DND-41 (cell line): ENCODE measurements at regions not wholly inside any gene's neighbourhood (a gene's known extent, or its start where the extent isn't known, plus 50 kb on each side); places are given as distances from the start of the nearest gene placed in this dataset.

ENCODE experiments used
- ATAC-seq: fragments of 200-7000 bp; cut with Tn5 transposase; 3 replicates; pipeline ENCODE4 v1.9.1; 2021; ENCODE audit warnings: low read depth; ENCODE audit not compliant: insufficient read depth
- DNase-seq: peaks from one replicate; pipeline ENCODE4 v3.0.0-alpha.2; 2020
- H2AFZ ChIP-seq: 2 replicates; pipeline ENCODE4 v1.6.0; 2012; ENCODE audit warnings: low read depth, low read length
- H3K27ac ChIP-seq: 2 replicates; pipeline ENCODE4 v1.5.1; 2012; ENCODE audit warnings: low read length, inconsistent platforms
- H3K27me3 ChIP-seq: fragments of 200-600 bp; sonication (generic); 2 replicates; pipeline ENCODE4 v1.6.0; 2012; ENCODE audit warnings: low read length, mild to moderate bottlenecking, inconsistent platforms; ENCODE audit not compliant: insufficient read depth, poor library complexity
- H3K36me3 ChIP-seq: 2 replicates; pipeline ENCODE4 v1.5.1; 2012; ENCODE audit warnings: low read length, inconsistent platforms; ENCODE audit not compliant: insufficient read depth
- H3K4me1 ChIP-seq: 2 replicates; pipeline ENCODE4 v1.5.1; 2012; ENCODE audit warnings: mild to moderate bottlenecking, low read length; ENCODE audit not compliant: insufficient read depth
- H3K4me2 ChIP-seq: 2 replicates; pipeline ENCODE4 v1.6.0; 2012; ENCODE audit warnings: mild to moderate bottlenecking, moderate library complexity, low read length, inconsistent platforms; ENCODE audit not compliant: insufficient read depth
- H3K4me3 ChIP-seq, 2 experiments: fragments of 200-600 bp in 1 of 2; shearing (Covaris generic) in 1 of 2; 2 replicates each; pipeline ENCODE4 v1.5.1; 2012 to 2016; ENCODE audit warnings: inconsistent platforms in 2 of 2, low read length in 2 of 2, mild to moderate bottlenecking in 2 of 2, low read depth in 1 of 2, moderate library complexity in 1 of 2
- H3K79me2 ChIP-seq: 2 replicates; pipeline ENCODE4 v1.6.0; 2012; ENCODE audit warnings: low read length, inconsistent platforms; ENCODE audit not compliant: insufficient read depth
- H3K9ac ChIP-seq: 2 replicates; pipeline ENCODE4 v1.6.0; 2012; ENCODE audit warnings: low read depth, mild to moderate bottlenecking, inconsistent platforms, low read length, moderate library complexity
- H3K9me3 ChIP-seq: 2 replicates; pipeline ENCODE4 v1.5.1; 2012; ENCODE audit warnings: low read length, moderate library complexity, mild to moderate bottlenecking, inconsistent platforms; ENCODE audit not compliant: insufficient read depth, severe bottlenecking
- H4K20me1 ChIP-seq: 2 replicates; pipeline ENCODE4 v1.6.0; 2012; ENCODE audit warnings: low read length; ENCODE audit not compliant: insufficient read depth
- EZH2 ChIP-seq: IDR thresholded peaks from 3 replicates; pipeline ENCODE4 v1.6.1; 2012; ENCODE audit warnings: borderline replicate concordance, low read depth, mild to moderate bottlenecking, moderate library complexity, low read length, inconsistent platforms; ENCODE audit not compliant: severe bottlenecking
- TF ChIP-seq, protein P1 (sequence below): IDR thresholded peaks from 2 replicates; pipeline ENCODE4 v1.5.1; 2012; ENCODE audit warnings: borderline replicate concordance, low read length, moderate library complexity, mild to moderate bottlenecking; ENCODE audit not compliant: poor library complexity, severe bottlenecking; ENCODE audit errors: extremely low read depth

DNA sequence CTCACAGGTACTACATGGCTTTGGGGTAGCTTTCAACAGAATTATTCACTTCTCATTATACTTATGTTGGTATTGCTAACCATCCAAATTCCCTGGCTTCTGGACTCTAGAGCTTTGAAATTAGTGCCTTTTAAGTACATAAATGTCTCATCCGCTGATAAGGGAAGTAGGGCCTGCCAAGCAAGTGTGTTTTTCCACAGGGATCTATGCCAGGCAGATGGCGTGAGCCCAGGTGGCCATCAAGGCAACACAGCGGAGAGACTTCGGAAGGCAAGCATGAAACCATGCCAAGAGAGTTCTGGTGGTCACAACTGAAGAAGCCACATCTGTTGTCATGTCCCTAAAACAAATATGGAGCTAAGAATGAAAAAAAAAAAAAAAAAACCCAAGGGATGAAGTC lies 503.1 kb upstream of the LCORL start:
- Histone ChIP-seq H3K27ac (no peak overlapping the region), H3K4me1 (no peaks in the 10 kb centered on the region), H2AFZ (no peak overlapping the region), H3K4me3 (no peak overlapping the region), H3K9ac (no peak overlapping the region), H4K20me1 (no peaks in the 10 kb centered on the region), H3K9me3 (no peaks in the 10 kb centered on the region), H3K4me2 (no peak overlapping the region), H3K27me3 (no peaks in the 10 kb centered on the region), H3K36me3 (no peaks in the 10 kb centered on the region), H3K79me2 (no peaks in the 10 kb centered on the region)
- DNase-seq: no peak
- ATAC-seq: no peak
- TF ChIP-seq, protein P1, sequence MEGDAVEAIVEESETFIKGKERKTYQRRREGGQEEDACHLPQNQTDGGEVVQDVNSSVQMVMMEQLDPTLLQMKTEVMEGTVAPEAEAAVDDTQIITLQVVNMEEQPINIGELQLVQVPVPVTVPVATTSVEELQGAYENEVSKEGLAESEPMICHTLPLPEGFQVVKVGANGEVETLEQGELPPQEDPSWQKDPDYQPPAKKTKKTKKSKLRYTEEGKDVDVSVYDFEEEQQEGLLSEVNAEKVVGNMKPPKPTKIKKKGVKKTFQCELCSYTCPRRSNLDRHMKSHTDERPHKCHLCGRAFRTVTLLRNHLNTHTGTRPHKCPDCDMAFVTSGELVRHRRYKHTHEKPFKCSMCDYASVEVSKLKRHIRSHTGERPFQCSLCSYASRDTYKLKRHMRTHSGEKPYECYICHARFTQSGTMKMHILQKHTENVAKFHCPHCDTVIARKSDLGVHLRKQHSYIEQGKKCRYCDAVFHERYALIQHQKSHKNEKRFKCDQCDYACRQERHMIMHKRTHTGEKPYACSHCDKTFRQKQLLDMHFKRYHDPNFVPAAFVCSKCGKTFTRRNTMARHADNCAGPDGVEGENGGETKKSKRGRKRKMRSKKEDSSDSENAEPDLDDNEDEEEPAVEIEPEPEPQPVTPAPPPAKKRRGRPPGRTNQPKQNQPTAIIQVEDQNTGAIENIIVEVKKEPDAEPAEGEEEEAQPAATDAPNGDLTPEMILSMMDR: no peak
- no peak for TF ChIP-seq EZH2

DNA sequence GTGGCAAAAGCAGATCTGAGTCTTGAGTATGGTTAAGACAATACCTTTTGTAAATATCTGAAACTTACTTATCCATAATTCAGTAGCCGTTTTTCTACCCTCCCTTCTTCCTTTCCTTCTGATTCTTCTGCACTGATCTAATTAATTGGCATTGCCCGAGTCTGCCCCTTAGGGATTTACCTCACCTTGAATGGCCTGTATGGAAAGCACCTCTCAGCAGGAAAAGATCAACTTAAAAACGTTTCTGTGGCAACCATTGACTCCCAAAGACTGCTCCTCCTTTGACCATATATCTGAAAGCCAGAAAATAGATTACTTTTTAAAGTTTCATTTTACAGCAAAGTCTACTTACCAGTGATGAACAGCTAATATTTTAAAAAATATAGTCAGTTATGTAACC lies 496.5 kb upstream of the LCORL start:
- Histone ChIP-seq H3K4me3 (no peak overlapping the region), H4K20me1 (no peaks in the 10 kb centered on the region), H3K9me3 (no peaks in the 10 kb centered on the region), H3K27ac (no peak overlapping the region), H3K4me1 (no peaks in the 10 kb centered on the region), H2AFZ (no peak overlapping the region), H3K9ac (no peak overlapping the region), H3K4me2 (no peak overlapping the region), H3K27me3 (no peaks in the 10 kb centered on the region), H3K36me3 (no peaks in the 10 kb centered on the region), H3K79me2 (no peaks in the 10 kb centered on the region)
- TF ChIP-seq, protein P1: no peak
- no peak for TF ChIP-seq EZH2
- ATAC-seq (no peak), DNase-seq (no peak)

DNA sequence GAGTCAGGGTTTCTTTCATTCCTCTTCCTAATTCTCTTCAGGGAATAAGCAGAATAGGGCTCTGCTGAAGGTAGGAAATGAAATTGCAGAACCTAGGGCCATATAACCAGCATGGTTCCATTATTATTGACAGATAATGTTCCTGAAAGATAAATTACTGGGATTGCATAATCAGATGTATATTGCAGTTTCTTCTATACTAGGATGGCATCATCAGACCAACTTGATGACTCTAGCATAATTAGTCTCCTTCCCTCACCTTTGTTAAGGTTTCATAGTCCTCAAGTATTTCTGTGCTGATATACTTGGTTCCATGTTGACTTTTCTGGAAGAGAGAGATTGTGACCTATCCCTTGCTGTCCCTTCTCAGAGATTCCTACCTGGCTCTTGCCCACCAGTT lies 492.3 kb upstream of the LCORL start:
- Histone ChIP-seq H3K9me3 (no peaks in the 10 kb centered on the region), H3K36me3 (no peaks in the 10 kb centered on the region), H3K4me1 (no peaks in the 10 kb centered on the region), H3K9ac (no peak overlapping the region), H3K79me2 (no peaks in the 10 kb centered on the region), H3K27me3 (no peaks in the 10 kb centered on the region), H3K4me2 (no peak overlapping the region), H3K4me3 (no peak overlapping the region), H3K27ac (no peak overlapping the region), H2AFZ (no peak overlapping the region), H4K20me1 (no peaks in the 10 kb centered on the region)
- no peak for DNase-seq
- no peak for ATAC-seq
- TF ChIP-seq EZH2: no peak
- TF ChIP-seq, protein P1: no peak

DNA sequence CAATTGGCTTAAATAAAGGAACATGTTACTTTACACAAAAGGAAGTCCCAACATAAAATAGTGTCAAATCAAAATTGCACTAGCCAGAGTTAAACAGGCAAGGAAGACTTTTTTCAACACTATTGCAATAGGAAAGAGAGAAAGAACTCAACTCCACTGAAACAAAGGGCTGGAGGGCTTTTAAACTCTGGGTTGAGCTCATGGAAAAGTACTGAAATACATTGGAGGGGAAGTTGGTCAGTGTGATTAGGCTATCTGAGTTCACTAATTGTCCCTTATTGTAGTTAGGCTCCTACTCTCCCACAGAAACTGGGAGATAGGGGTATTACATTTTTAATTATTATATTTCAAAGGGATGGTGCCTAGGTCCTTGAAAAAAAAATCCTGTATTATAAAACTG lies 491.2 kb upstream of the LCORL start:
- Histone ChIP-seq H3K4me2 (no peak overlapping the region), H3K9ac (no peak overlapping the region), H3K27me3 (no peaks in the 10 kb centered on the region), H3K4me1 (no peaks in the 10 kb centered on the region), H3K27ac (no peak overlapping the region), H3K79me2 (no peaks in the 10 kb centered on the region), H3K36me3 (no peaks in the 10 kb centered on the region), H4K20me1 (no peaks in the 10 kb centered on the region), H3K9me3 (no peaks in the 10 kb centered on the region), H2AFZ (no peak overlapping the region), H3K4me3 (no peak overlapping the region)
- ATAC-seq (no peak), DNase-seq (no peak)
- TF ChIP-seq, protein P1: no peak
- no peak for TF ChIP-seq EZH2
